ENCODE measurements at regions not wholly inside any gene's neighbourhood (a gene's known extent, or its start where the extent isn't known, plus 50 kb on each side); places are given as distances from the start of the nearest gene placed in this dataset.

DNA sequence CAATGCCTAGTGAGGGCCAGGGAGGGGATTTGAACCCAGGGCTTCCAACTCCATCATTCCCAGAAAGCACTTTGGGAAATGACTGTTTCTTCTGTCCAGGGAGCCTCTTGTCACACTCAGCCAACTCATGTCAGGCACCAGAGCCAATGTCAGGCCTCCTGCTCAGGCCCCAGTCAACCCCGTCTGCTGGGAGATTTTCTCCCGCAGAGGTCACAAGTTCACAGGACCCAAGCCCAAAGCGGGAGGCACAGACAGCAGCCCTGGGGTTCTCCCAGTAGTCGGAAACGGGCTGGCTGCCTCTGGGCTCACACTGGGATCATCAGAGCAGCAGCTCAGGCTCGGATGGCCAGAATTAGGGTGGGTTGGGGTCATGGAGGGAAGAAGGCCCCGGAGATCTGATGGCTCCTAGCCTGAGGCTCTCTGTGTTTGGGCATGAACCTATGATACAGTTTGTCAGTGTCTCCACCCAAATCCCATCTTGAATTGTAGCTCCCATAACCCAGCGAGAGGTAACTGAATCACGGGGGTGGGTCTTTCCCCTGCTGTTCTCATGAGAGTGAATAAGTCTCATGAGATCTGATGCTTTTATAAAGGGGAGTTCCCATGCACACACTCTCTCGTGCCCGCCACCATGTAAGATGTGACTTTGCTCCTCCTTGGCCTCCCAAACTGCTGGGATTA is 255.5 kb downstream of the PARN start:
- TF ChIP-seq, protein P1, sequence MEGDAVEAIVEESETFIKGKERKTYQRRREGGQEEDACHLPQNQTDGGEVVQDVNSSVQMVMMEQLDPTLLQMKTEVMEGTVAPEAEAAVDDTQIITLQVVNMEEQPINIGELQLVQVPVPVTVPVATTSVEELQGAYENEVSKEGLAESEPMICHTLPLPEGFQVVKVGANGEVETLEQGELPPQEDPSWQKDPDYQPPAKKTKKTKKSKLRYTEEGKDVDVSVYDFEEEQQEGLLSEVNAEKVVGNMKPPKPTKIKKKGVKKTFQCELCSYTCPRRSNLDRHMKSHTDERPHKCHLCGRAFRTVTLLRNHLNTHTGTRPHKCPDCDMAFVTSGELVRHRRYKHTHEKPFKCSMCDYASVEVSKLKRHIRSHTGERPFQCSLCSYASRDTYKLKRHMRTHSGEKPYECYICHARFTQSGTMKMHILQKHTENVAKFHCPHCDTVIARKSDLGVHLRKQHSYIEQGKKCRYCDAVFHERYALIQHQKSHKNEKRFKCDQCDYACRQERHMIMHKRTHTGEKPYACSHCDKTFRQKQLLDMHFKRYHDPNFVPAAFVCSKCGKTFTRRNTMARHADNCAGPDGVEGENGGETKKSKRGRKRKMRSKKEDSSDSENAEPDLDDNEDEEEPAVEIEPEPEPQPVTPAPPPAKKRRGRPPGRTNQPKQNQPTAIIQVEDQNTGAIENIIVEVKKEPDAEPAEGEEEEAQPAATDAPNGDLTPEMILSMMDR (IDR thresholded peaks at IDR 0.05), result no peak
- Histone ChIP-seq H3K27ac (no peak overlapping the region), H3K4me3 (no peak overlapping the region), H3K9me3 (no peaks in the 10 kb centered on the region), H3K27me3 (no peaks in the 10 kb centered on the region), H3K36me3 (no peaks in the 10 kb centered on the region), H3K4me1 (no peaks in the 10 kb centered on the region)
- intact Hi-C loops (cut with DNase I), result no loop called here
- no peak for DNase-seq (ENCODE audit: low spot score in 2 of 2)

DNA sequence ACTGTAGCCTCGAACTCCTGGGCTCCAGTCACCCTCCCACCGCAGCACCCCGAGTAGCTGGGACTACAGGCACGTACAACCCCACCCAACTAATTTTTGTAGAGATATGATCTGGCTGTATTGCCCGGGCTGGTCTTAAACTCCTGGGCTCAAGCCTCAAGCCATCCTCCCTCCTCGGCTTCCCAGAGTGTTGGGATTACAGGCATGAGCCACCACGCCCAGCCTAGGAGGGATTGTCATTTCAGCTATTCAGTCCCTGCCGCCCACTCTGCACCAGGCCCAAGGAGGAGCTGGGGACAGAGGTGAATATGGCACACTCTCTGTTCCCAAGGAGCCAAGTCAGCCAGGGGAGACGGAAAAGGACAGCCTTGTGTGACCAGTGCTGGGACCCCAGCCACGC is 256.2 kb downstream of the PARN start:
- Histone ChIP-seq H3K36me3 (no peaks in the 10 kb centered on the region), H3K27me3 (no peaks in the 10 kb centered on the region), H3K27ac (no peak overlapping the region), H3K4me1 (no peaks in the 10 kb centered on the region), H3K4me3 (no peak overlapping the region), H3K9me3 (no peaks in the 10 kb centered on the region)
- no peak for DNase-seq (ENCODE audit: low spot score in 2 of 2)
- intact Hi-C loops (cut with DNase I), result no loop called here
- TF ChIP-seq, protein P1 (IDR thresholded peaks at IDR 0.05), result no peak

DNA sequence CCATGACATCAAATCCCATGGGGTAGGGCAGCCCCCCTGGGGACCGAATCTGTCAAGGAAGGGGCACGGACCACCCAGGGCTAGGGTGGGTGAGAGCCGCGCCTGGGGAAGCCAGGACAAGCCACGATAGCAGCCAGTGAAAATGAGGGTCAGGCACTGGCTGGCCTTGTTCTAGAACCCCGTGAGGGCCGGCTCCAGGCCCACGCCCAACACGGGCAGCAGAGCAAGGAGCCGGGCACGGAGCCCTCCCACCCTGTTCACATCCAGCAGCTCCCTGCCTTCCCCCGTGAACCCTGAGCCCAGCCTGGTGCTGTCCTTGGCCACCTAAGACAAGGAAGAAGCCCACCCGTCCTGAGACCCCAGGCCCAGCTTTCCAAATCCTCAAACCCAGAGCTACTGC is 256.7 kb downstream of the PARN start:
- Histone ChIP-seq H3K4me3 (no peak overlapping the region), H3K27ac (no peak overlapping the region), H3K27me3 (no peaks in the 10 kb centered on the region), H3K9me3 (no peaks in the 10 kb centered on the region), H3K4me1 (no peaks in the 10 kb centered on the region), H3K36me3 (no peaks in the 10 kb centered on the region)
- intact Hi-C loops (cut with DNase I), result no loop called here
- no peak for DNase-seq (ENCODE audit: low spot score in 2 of 2)
- TF ChIP-seq, protein P1 (IDR thresholded peaks at IDR 0.05), result no peak

DNA sequence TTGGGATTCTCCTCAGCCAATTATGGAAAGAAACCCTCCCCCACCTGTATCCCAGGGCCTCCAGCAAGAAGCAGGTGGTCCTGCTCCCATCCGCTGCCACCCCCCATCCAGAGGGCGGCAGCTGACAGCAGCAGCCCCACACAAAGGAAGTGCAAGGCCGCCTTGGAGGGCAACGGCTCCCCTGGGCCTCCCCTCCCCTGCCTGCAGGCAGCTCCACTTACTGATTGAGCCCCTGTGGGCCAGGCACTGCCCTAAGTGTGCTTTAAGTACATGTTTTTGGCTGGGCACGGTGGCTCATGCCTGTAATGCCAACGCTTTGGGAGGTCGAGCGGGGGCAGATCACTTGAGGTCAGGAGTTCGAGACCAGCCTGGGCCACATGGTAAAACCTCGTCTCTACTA is 257.6 kb downstream of the PARN start:
- TF ChIP-seq, protein P1 (IDR thresholded peaks at IDR 0.05), result no peak
- H3K9me3 ChIP-seq, result no peaks in the 10 kb centered on the region
- no peaks in the 10 kb centered on the region for H3K36me3 ChIP-seq
- intact Hi-C loops (cut with DNase I), result no loop called here
- no peak for DNase-seq (ENCODE audit: low spot score in 2 of 2)
- no peaks in the 10 kb centered on the region for H3K4me1 ChIP-seq
- no peak overlapping the region for H3K27ac ChIP-seq
- no peak overlapping the region for H3K4me3 ChIP-seq
- H3K27me3 ChIP-seq, result no peaks in the 10 kb centered on the region

DNA sequence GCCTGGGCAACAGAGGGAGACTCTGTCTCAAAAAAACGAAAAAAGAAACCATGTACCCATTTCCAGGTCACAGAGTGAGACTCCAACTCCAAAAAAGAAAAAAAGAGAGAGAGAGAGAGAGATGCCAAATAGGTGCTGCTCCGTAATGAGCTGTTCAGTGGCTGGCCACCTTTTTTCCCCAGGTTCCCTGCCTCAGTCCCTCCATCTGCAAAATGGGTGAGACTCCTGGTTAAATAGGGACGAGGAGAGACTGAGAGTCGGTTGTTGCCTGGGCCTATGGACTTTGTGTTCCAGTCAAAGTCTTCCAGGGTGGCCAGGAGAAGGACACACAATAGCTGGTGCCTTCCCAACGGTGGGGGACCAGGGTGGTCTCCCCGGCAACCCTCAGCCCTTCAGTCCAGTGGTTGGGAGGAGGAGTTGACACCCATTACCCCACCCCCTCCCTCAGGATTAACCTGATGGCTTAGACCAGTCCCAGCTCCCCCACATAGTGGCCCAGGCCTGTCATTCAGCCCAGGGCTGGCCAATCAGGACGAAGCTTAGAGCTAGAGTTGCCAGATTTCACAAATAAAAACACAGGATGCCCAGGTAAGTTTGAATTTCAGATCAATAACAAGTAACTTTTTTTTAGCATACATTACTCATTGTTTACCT is 258.2 kb downstream of the PARN start:
- TF ChIP-seq, protein P1 (IDR thresholded peaks at IDR 0.05), result no peak
- Histone ChIP-seq H3K27me3 (no peaks in the 10 kb centered on the region), H3K4me1 (no peaks in the 10 kb centered on the region), H3K27ac (no peak overlapping the region), H3K36me3 (no peaks in the 10 kb centered on the region), H3K4me3 (no peak overlapping the region), H3K9me3 (no peaks in the 10 kb centered on the region)
- intact Hi-C loops (cut with DNase I), result no loop called here
- no peak for DNase-seq (ENCODE audit: low spot score in 2 of 2)
